Endothelial cell (in vitro differentiated cells): ENCODE measurements at regions not wholly inside any gene's neighbourhood (a gene's known extent, or its start where the extent isn't known, plus 50 kb on each side); places are given as distances from the start of the nearest gene placed in this dataset.

Source experiments
- DNase-seq: peaks from one replicate; pipeline ENCODE4 v3.0.0; 2021; ENCODE audit warnings: low spot score
- H3K27ac Mint-ChIP-seq: one replicate; pipeline ENCODE4 v1.8.0; 2021; ENCODE audit warnings: mixed read lengths, inconsistent platforms; ENCODE audit not compliant: unreplicated experiment
- H3K27me3 Mint-ChIP-seq: one replicate; pipeline ENCODE4 v1.8.0; 2021; ENCODE audit warnings: mild to moderate bottlenecking, moderate library complexity, mixed read lengths, inconsistent platforms; ENCODE audit not compliant: unreplicated experiment
- H3K36me3 Mint-ChIP-seq: one replicate; pipeline ENCODE4 v1.8.0; 2021; ENCODE audit warnings: mild to moderate bottlenecking, low read depth, mixed read lengths, inconsistent platforms; ENCODE audit not compliant: unreplicated experiment
- H3K4me1 Mint-ChIP-seq: one replicate; pipeline ENCODE4 v1.8.0; 2021; ENCODE audit warnings: mild to moderate bottlenecking, mixed read lengths, inconsistent platforms; ENCODE audit not compliant: unreplicated experiment
- H3K4me3 Mint-ChIP-seq: one replicate; pipeline ENCODE4 v1.8.0; 2021; ENCODE audit warnings: mild to moderate bottlenecking, mixed read lengths, inconsistent platforms; ENCODE audit not compliant: unreplicated experiment
- H3K9me3 Mint-ChIP-seq: one replicate; pipeline ENCODE4 v1.8.0; 2021; ENCODE audit warnings: mixed read lengths, inconsistent platforms; ENCODE audit not compliant: unreplicated experiment
- CTCF ChIP-seq: fragments of 200-600 bp; sonication (generic); IDR thresholded peaks from one replicate; pipeline ENCODE4 v1.5.0; 2021; ENCODE audit warnings: antibody characterized with exemption; ENCODE audit not compliant: unreplicated experiment

- no peak for DNase-seq
- no peaks in the 10 kb centered on the region for H3K36me3 Mint-ChIP-seq
- TF ChIP-seq CTCF, result no peak
- peak overlapping the region; percentile 81 for H3K27ac Mint-ChIP-seq
- peaks cover 3% of the 10 kb centered on the region for H3K9me3 Mint-ChIP-seq
- no peak overlapping the region for H3K4me3 Mint-ChIP-seq
- H3K27me3 Mint-ChIP-seq, result peaks cover 4% of the 10 kb centered on the region
- H3K4me1 Mint-ChIP-seq, result peaks cover 35% of the 10 kb centered on the region
Observed at GRCh38 chr12:46450279-46450748, 77.7 kb upstream of the SLC38A2 start.

GRCh38 chr12:46449856-46450255 lies 77.3 kb upstream of the SLC38A2 start:
- H3K9me3 Mint-ChIP-seq, result peaks cover 3% of the 10 kb centered on the region
- no peak for TF ChIP-seq CTCF
- no peak for DNase-seq
- H3K4me1 Mint-ChIP-seq, result peaks cover 38% of the 10 kb centered on the region
- H3K27me3 Mint-ChIP-seq, result peaks cover 4% of the 10 kb centered on the region
- no peaks in the 10 kb centered on the region for H3K36me3 Mint-ChIP-seq
- H3K27ac Mint-ChIP-seq, result peak overlapping the region; percentile 81
- peak overlapping the region; percentile 22 for H3K4me3 Mint-ChIP-seq

- TF ChIP-seq CTCF, result no peak
- Mint-ChIP-seq H3K4me3 (peak overlapping the region; percentile 22), H3K27me3 (peaks cover 4% of the 10 kb centered on the region), H3K9me3 (peaks cover 3% of the 10 kb centered on the region), H3K36me3 (no peaks in the 10 kb centered on the region), H3K4me1 (peaks cover 41% of the 10 kb centered on the region), H3K27ac (peak overlapping the region; percentile 81)
- no peak for DNase-seq
Observed at GRCh38 chr12:46449316-46449715, 76.7 kb upstream of the SLC38A2 start.

- Mint-ChIP-seq H3K4me3 (no peak overlapping the region), H3K27ac (no peak overlapping the region), H3K27me3 (peaks cover 4% of the 10 kb centered on the region), H3K36me3 (no peaks in the 10 kb centered on the region), H3K9me3 (peaks cover 3% of the 10 kb centered on the region), H3K4me1 (peaks cover 41% of the 10 kb centered on the region)
- no peak for DNase-seq
- TF ChIP-seq CTCF, result no peak
Observed at GRCh38 chr12:46446645-46447044, 74.1 kb upstream of the SLC38A2 start.

- peaks cover 4% of the 10 kb centered on the region for H3K27me3 Mint-ChIP-seq
- H3K4me1 Mint-ChIP-seq, result peaks cover 35% of the 10 kb centered on the region
- H3K27ac Mint-ChIP-seq, result no peak overlapping the region
- no peaks in the 10 kb centered on the region for H3K36me3 Mint-ChIP-seq
- no peak for DNase-seq
- TF ChIP-seq CTCF, result no peak
- no peak overlapping the region for H3K4me3 Mint-ChIP-seq
- H3K9me3 Mint-ChIP-seq, result no peaks in the 10 kb centered on the region
Observed at GRCh38 chr12:46445551-46446235, 73.1 kb upstream of the SLC38A2 start.
